A549 (cell line): ENCODE measurements at regions not wholly inside any gene's neighbourhood (a gene's known extent, or its start where the extent isn't known, plus 50 kb on each side); places are given as distances from the start of the nearest gene placed in this dataset.

Source experiments
- ATAC-seq, 2 experiments: fragments of 200-7000 bp in 1 of 2; fragments of >200 bp in 1 of 2; cut with Nextera tagmentation in 1 of 2; cut with Tn5 transposase in 1 of 2; 3 replicates each; pipeline versions ENCODE4 v1.8.0 to v1.9.1; 2018 to 2020; ENCODE audit warnings: mild to moderate bottlenecking in 1 of 2, moderate library complexity in 1 of 2
- CTCF ChIA-PET: fragments of 300-600 bp; sonication (Branson Sonifier 250); formaldehyde crosslinking; extraction: SDS; loops from one replicate; lab custom pipeline; 2021; ENCODE audit warnings: antibody characterized with exemption, inconsistent platforms; lab: Yijun Ruan, JAX
- POLR2A ChIA-PET: fragments of 350-600 bp; formaldehyde crosslinking; extraction: SDS; loops from one replicate; lab custom pipeline; 2021; ENCODE audit warnings: antibody characterized with exemption, inconsistent platforms; lab: Yijun Ruan, JAX
- DNase-seq, 2 experiments: peaks; one replicate each; pipeline versions ENCODE4 v3.0.0 to v3.0.0-alpha.2; 2011 to 2016; ENCODE audit warnings: low read depth in 1 of 2, low spot score in 1 of 2
- FAIRE-seq: peaks from 2 replicates; lab custom pipeline; 2011; peaks lifted over from hg19 to GRCh38; lab: Jason Lieb, UNC
- H3K27ac ChIP-seq, 2 experiments: fragments of >200 bp; sonication (Bioruptor Twin); formaldehyde crosslinking; 3 replicates each; pipeline ENCODE4 v1.5.1; 2016 to 2017
- H3K4me1 ChIP-seq: fragments of >200 bp; sonication (Bioruptor Twin); formaldehyde crosslinking; 3 replicates; pipeline ENCODE4 v1.6.1; 2016
- H3K4me2 ChIP-seq: fragments of >200 bp; sonication (Bioruptor Twin); formaldehyde crosslinking; 3 replicates; pipeline ENCODE4 v1.6.1; 2016
- H3K4me3 ChIP-seq: fragments of >200 bp; sonication (Bioruptor Twin); formaldehyde crosslinking; 3 replicates; pipeline ENCODE4 v1.5.1; 2016
- H3K9me3 ChIP-seq: fragments of >200 bp; sonication (Bioruptor Twin); formaldehyde crosslinking; 3 replicates; pipeline ENCODE4 v1.6.1; 2016
- ATOH8 ChIP-seq: fragments of 250-450 bp; sonication (Bioruptor Pico); IDR thresholded peaks from 2 replicates; pipeline ENCODE4 v1.5.0; 2020; ENCODE audit warnings: low read depth, mild to moderate bottlenecking, moderate library complexity
- BCL3 ChIP-seq: fragments of >200 bp; sonication (Bioruptor Twin); formaldehyde crosslinking; IDR thresholded peaks from 3 replicates; pipeline ENCODE4 v1.6.1; 2016
- CBX8 ChIP-seq: fragments of 200-600 bp; sonication (generic); IDR thresholded peaks from 2 replicates; pipeline ENCODE4 v1.6.1; 2016
- CHD2 ChIP-seq: fragments of 150-350 bp; IDR thresholded peaks from 2 replicates; pipeline ENCODE4 v1.6.1; 2014; ENCODE audit warnings: low read length; ENCODE audit not compliant: partially characterized antibody
- CTCF ChIP-seq: fragments of >200 bp; sonication (Bioruptor Twin); formaldehyde crosslinking; IDR thresholded peaks from 3 replicates; pipeline ENCODE4 v1.5.1; 2016
- EP300 ChIP-seq, 2 experiments: fragments of >200 bp; sonication (Bioruptor Twin); formaldehyde crosslinking; IDR thresholded peaks; 2 replicates in 1 of 2; 3 replicates in 1 of 2; pipeline ENCODE4 v1.6.1; 2016 to 2017
- FOSB ChIP-seq: fragments of 250-450 bp; sonication (Bioruptor Pico); IDR thresholded peaks from 2 replicates; pipeline ENCODE4 v1.5.0; 2020; ENCODE audit warnings: mild to moderate bottlenecking, moderate library complexity
- HES2 ChIP-seq: fragments of >200 bp; sonication (Bioruptor Twin); formaldehyde crosslinking; IDR thresholded peaks from 2 replicates; pipeline ENCODE4 v1.6.1; 2016
- HEYL ChIP-seq: fragments of 250-450 bp; sonication (Bioruptor Pico); IDR thresholded peaks from 2 replicates; pipeline ENCODE4 v1.8.0; 2021; ENCODE audit warnings: mild to moderate bottlenecking, moderate library complexity
- HOXA7 ChIP-seq: fragments of 250-450 bp; sonication (Bioruptor Pico); IDR thresholded peaks from 2 replicates; pipeline ENCODE4 v1.5.0; 2020; ENCODE audit warnings: mild to moderate bottlenecking, moderate library complexity
- HOXB13 ChIP-seq: fragments of 250-450 bp; sonication (Bioruptor Pico); IDR thresholded peaks from 2 replicates; pipeline ENCODE4 v1.5.0; 2020; ENCODE audit warnings: low read depth, mild to moderate bottlenecking, moderate library complexity
- JUN ChIP-seq, 2 experiments: fragments of >200 bp; sonication (Bioruptor Twin); formaldehyde crosslinking; IDR thresholded peaks; 2 replicates in 1 of 2; 3 replicates in 1 of 2; pipeline ENCODE4 v1.6.1; 2016 to 2017
- MAFK ChIP-seq: fragments of 450-650 bp; IDR thresholded peaks from 2 replicates; pipeline ENCODE4 v1.6.1; 2014; ENCODE audit not compliant: partially characterized antibody
- MYC ChIP-seq: IDR thresholded peaks from 2 replicates; pipeline ENCODE4 v1.6.1; 2012; ENCODE audit warnings: mild to moderate bottlenecking, inconsistent platforms, low read length, improper control_type of control experiment, borderline replicate concordance
- NFE2L2 ChIP-seq: fragments of 150-350 bp; conservative IDR thresholded peaks from 2 replicates; pipeline ENCODE4 v1.6.1; 2014; ENCODE audit warnings: low read length
- POLR2A ChIP-seq: IDR thresholded peaks from 2 replicates; pipeline ENCODE4 v1.6.1; 2012; ENCODE audit warnings: mild to moderate bottlenecking, low read length
- RARB ChIP-seq: fragments of 250-450 bp; sonication (Bioruptor Pico); IDR thresholded peaks from 2 replicates; pipeline ENCODE4 v1.8.0; 2021; ENCODE audit warnings: mild to moderate bottlenecking, moderate library complexity
- REST ChIP-seq: fragments of 200-600 bp; sonication (generic); IDR thresholded peaks from 2 replicates; pipeline ENCODE4 v1.6.1; 2016; ENCODE audit warnings: antibody characterized with exemption, mild to moderate bottlenecking, moderate library complexity
- RFX5 ChIP-seq: fragments of 450-650 bp; IDR thresholded peaks from 2 replicates; pipeline ENCODE4 v1.7.1; 2014; ENCODE audit warnings: antibody characterized with exemption, mild to moderate bottlenecking, moderate library complexity
- TFCP2L1 ChIP-seq: fragments of 250-450 bp; sonication (Bioruptor Pico); IDR thresholded peaks from 2 replicates; pipeline ENCODE4 v1.5.0; 2021; ENCODE audit warnings: mild to moderate bottlenecking
- ZSCAN20 ChIP-seq: fragments of 250-450 bp; sonication (Bioruptor Pico); IDR thresholded peaks from 2 replicates; pipeline ENCODE4 v1.8.0; 2022; ENCODE audit warnings: mild to moderate bottlenecking, moderate library complexity
- WGBS: methylation state at CpG from one replicate; pipeline ENCODE4 v1.1.6; 2017; ENCODE audit errors: missing lambda C conversion rate; 5-methylcytosine and 5-hydroxymethylcytosine counted together

- Histone ChIP-seq H3K4me2 (no peak overlapping the region), H3K9me3 (no peaks in the 10 kb centered on the region), H3K4me3 (no peak overlapping the region), H3K4me1 (no peaks in the 10 kb centered on the region), H3K27ac (no peak overlapping the region)
- POLR2A ChIA-PET: no interaction called here
- ATAC-seq (no peak), DNase-seq (no peak), FAIRE-seq (no peak)
- CTCF ChIA-PET: no interaction called here
- TF ChIP-seq ZSCAN20: no peak
- TF ChIP-seq MAFK: no peak
- no peak for TF ChIP-seq EP300 (IDR thresholded peaks at IDR 0.05)
- no peak for TF ChIP-seq RFX5
- TF ChIP-seq HOXA7: no peak
- no peak for TF ChIP-seq HOXB13 (CRISPR knock-in tag)
- TF ChIP-seq CTCF: no peak
- no peak for TF ChIP-seq POLR2A
- 21% methylated on average over 2 of the region's 2 CpGs for WGBS
Observed at GRCh38 chr6:120652506-120652905, 681.8 kb downstream of the TBC1D32 start.

GRCh38 chr6:120648713-120649112 is 685.6 kb downstream of the TBC1D32 start:
- no peak overlapping the region for H3K27ac ChIP-seq
- DNase-seq: no peak
- no peak overlapping the region for H3K4me3 ChIP-seq
- WGBS: 0% methylated on average over 2 of the region's 2 CpGs
- no peak overlapping the region for H3K4me2 ChIP-seq
- H3K9me3 ChIP-seq: no peaks in the 10 kb centered on the region
- CTCF ChIA-PET: no interaction called here
- POLR2A ChIA-PET: no interaction called here
- ATAC-seq: no peak
- no peak for FAIRE-seq
- no peaks in the 10 kb centered on the region for H3K4me1 ChIP-seq
- TF ChIP-seq MYC (no peak), TFCP2L1 (CRISPR knock-in tag) (no peak), HES2 (no peak), NFE2L2 (no peak), POLR2A (no peak), JUN (IDR thresholded peaks at IDR 0.05) (no peak), HEYL (no peak), FOSB (CRISPR knock-in tag) (no peak), CHD2 (no peak), REST (no peak), BCL3 (no peak), CBX8 (no peak), RARB (CRISPR knock-in tag) (no peak), HOXA7 (no peak), ATOH8 (CRISPR knock-in tag) (no peak)
